ENCODE measurements at regions not wholly inside any gene's neighbourhood (a gene's known extent, or its start where the extent isn't known, plus 50 kb on each side); places are given as distances from the start of the nearest gene placed in this dataset.

DNA sequence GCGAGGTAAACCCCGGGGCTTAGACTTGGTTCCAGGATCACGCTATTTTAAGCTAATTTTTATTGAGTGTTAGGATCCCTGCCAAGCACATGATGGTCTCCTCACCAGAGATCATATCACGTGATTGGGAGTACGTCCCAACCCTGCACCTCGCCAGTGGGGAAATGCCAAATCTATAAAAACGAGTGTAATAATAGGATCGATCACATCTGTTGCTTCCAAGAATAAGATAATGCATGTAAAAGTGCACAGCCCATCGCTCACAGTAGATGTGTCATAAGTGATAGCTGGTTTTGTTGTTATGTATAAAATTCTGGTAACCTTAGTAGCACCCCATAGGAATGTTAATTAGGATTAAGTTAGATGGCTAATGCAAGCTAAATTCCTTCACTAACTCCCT lies 581.0 kb upstream of the TMEM132C start:
- intact Hi-C loops (cut with DNase I; ENCODE audit: low total_unique reads), result no loop called here
- WGBS, 5 donors, result 68 to 81% (median 79%) methylated on average over 9 of the region's 9 CpGs
- TF ChIP-seq, protein P1, sequence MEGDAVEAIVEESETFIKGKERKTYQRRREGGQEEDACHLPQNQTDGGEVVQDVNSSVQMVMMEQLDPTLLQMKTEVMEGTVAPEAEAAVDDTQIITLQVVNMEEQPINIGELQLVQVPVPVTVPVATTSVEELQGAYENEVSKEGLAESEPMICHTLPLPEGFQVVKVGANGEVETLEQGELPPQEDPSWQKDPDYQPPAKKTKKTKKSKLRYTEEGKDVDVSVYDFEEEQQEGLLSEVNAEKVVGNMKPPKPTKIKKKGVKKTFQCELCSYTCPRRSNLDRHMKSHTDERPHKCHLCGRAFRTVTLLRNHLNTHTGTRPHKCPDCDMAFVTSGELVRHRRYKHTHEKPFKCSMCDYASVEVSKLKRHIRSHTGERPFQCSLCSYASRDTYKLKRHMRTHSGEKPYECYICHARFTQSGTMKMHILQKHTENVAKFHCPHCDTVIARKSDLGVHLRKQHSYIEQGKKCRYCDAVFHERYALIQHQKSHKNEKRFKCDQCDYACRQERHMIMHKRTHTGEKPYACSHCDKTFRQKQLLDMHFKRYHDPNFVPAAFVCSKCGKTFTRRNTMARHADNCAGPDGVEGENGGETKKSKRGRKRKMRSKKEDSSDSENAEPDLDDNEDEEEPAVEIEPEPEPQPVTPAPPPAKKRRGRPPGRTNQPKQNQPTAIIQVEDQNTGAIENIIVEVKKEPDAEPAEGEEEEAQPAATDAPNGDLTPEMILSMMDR (IDR thresholded peaks at IDR 0.05 in 8 of 11, conservative IDR thresholded peaks at IDR 0.05 in 3 of 11), result no peak
- TF ChIP-seq POLR2AphosphoS5 (IDR thresholded peaks at IDR 0.05) (no peak), POLR2A (IDR thresholded peaks at IDR 0.05) (no peak)
- no peaks in the 10 kb centered on the region for H3K4me1 ChIP-seq
- H3K9me3 ChIP-seq, result no peaks in the 10 kb centered on the region
- no peak for DNase-seq
- no peak overlapping the region for H3K4me3 ChIP-seq
- no peaks in the 10 kb centered on the region for H3K36me3 ChIP-seq
- H3K27me3 ChIP-seq (replicated peaks in 1 of 7), result no peaks in the 10 kb centered on the region
- no peak overlapping the region for H3K27ac ChIP-seq

DNA sequence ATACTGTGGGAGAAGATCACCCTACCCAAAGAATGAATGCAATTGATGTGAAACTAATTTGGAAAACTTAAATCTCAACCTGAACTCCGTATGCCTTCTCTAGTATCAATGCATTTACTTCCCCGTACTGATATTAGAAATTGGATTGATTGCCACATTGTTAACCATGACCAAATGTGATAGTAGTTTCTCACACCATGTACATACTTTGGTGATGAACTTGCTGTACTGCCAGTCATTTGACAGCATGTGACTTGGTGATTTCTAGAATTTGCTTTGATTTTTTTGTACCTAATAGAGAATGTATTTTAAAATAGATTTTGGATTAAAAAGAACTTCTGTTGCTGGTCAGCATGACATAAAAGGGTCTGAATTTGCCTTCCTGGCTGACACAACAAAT lies 579.8 kb upstream of the TMEM132C start:
- Histone ChIP-seq H3K36me3 (no peaks in the 10 kb centered on the region), H3K27me3 (replicated peaks in 1 of 7) (no peaks in the 10 kb centered on the region), H3K4me1 (no peaks in the 10 kb centered on the region), H3K4me3 (no peak overlapping the region), H3K27ac (no peak overlapping the region), H3K9me3 (no peaks in the 10 kb centered on the region)
- DNase-seq, result no peak
- WGBS, 5 donors, result 33 to 76% (median 37%) methylated on average over 2 of the region's 2 CpGs
- TF ChIP-seq, protein P1 (IDR thresholded peaks at IDR 0.05 in 8 of 11, conservative IDR thresholded peaks at IDR 0.05 in 3 of 11), result no peak
- TF ChIP-seq POLR2A (IDR thresholded peaks at IDR 0.05) (no peak), POLR2AphosphoS5 (IDR thresholded peaks at IDR 0.05) (no peak)
- intact Hi-C loops (cut with DNase I; ENCODE audit: low total_unique reads), result no loop called here

DNA sequence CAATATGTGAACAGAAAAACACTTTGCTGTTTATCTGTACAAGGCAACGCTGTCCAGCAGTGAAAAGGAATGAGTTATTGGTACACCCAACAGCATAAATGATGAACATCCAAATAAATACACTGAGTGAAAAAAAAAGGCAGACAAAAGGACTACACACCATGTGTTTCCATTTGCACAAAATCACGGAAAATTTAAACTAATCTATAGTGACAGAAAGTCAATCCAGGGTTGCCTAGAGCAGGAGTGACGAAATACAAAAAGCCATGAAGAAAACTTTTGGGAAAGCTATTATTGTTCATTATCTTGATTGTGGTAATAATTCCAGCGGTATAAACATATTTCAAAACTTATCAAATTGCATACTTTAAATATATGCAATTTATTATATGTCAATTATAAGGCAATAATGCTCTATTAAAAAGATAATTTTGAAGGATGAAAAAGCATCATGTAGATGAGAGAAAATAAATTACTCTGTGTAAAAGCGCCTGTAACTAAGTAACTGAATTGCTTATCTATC lies 578.0 kb upstream of the TMEM132C start:
- TF ChIP-seq POLR2A (IDR thresholded peaks at IDR 0.05) (no peak), POLR2AphosphoS5 (IDR thresholded peaks at IDR 0.05) (no peak)
- TF ChIP-seq, protein P1 (IDR thresholded peaks at IDR 0.05 in 8 of 11, conservative IDR thresholded peaks at IDR 0.05 in 3 of 11), result no peak
- intact Hi-C loops (cut with DNase I; ENCODE audit: low total_unique reads), result no loop called here
- 76 to 83% (median 79%) methylated on average over 5 of the region's 5 CpGs for WGBS, 5 donors

DNA sequence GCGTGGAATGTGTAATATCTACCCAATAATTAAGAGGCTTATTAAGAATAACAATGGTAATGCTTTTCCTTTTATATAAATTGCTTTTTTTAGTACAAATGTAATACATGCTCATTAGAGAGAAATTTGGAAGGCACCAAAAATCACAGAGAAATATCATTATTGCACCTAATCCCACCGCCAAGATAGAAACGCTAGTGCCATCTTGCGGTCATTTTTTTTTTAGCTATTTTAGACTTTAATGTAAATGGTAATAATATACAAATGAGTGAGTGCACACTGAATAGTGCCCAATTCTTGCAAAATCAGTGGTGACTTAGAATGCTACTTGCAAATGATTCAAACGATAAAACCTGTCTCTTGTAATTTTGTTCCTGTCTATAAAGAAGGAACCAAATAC lies 576.8 kb upstream of the TMEM132C start:
- no peaks in the 10 kb centered on the region for H3K4me1 ChIP-seq
- H3K9me3 ChIP-seq, result no peaks in the 10 kb centered on the region
- no peak for DNase-seq
- 52 to 57% (median 56%) methylated on average over 5 of the region's 5 CpGs for WGBS, 5 donors
- H3K27me3 ChIP-seq (replicated peaks in 1 of 7), result no peaks in the 10 kb centered on the region
- TF ChIP-seq, protein P1 (IDR thresholded peaks at IDR 0.05 in 8 of 11, conservative IDR thresholded peaks at IDR 0.05 in 3 of 11), result no peak
- TF ChIP-seq POLR2A (IDR thresholded peaks at IDR 0.05), result no peak
- no peak for TF ChIP-seq POLR2AphosphoS5 (IDR thresholded peaks at IDR 0.05)
- H3K4me3 ChIP-seq, result no peak overlapping the region
- intact Hi-C loops (cut with DNase I; ENCODE audit: low total_unique reads), result no loop called here
- H3K27ac ChIP-seq, result no peak overlapping the region
- no peaks in the 10 kb centered on the region for H3K36me3 ChIP-seq

More for the DNA sequence above, 578.0 kb upstream of the TMEM132C start:
- no peaks in the 10 kb centered on the region for H3K36me3 ChIP-seq
- H3K27me3 ChIP-seq (replicated peaks in 1 of 7), result no peaks in the 10 kb centered on the region
- H3K27ac ChIP-seq, result no peak overlapping the region
- no peaks in the 10 kb centered on the region for H3K4me1 ChIP-seq
- DNase-seq, result no peak
- no peaks in the 10 kb centered on the region for H3K9me3 ChIP-seq
- no peak overlapping the region for H3K4me3 ChIP-seq
